Astrocyte of the hippocampus (primary cell): ENCODE measurements at regions not wholly inside any gene's neighbourhood (a gene's known extent, or its start where the extent isn't known, plus 50 kb on each side); places are given as distances from the start of the nearest gene placed in this dataset.
A peak's percentile ranks its signal among the peaks of the same experiment; 100 is the strongest.
"Not testable (repeated sequence)": the region's sequence is repeated elsewhere in the genome, so short reads cannot be mapped to it uniquely, and the experiment has no call there.

Source experiments
- DNase-seq: peaks from one replicate; pipeline ENCODE4 v3.0.0; 2011; ENCODE audit warnings: low read depth, low spot score

- peak; percentile 76 for DNase-seq
These were observed 89.7 kb upstream of the CCNG1 start for GRCh38 chr5:163347671-163348070.

GRCh38 chr5:163350083-163350482, 87.3 kb upstream of the CCNG1 start:
- no peak for DNase-seq

- DNase-seq: no peak
These were observed 84.9 kb upstream of the CCNG1 start for GRCh38 chr5:163352531-163352930.

GRCh38 chr5:163355811-163356210, 81.6 kb upstream of the CCNG1 start:
- not testable (repeated sequence) for DNase-seq

- DNase-seq: no peak
These were observed 79.8 kb upstream of the CCNG1 start for GRCh38 chr5:163357636-163358035.

GRCh38 chr5:163360656-163361055, 76.7 kb upstream of the CCNG1 start:
- no peak for DNase-seq

DNA sequence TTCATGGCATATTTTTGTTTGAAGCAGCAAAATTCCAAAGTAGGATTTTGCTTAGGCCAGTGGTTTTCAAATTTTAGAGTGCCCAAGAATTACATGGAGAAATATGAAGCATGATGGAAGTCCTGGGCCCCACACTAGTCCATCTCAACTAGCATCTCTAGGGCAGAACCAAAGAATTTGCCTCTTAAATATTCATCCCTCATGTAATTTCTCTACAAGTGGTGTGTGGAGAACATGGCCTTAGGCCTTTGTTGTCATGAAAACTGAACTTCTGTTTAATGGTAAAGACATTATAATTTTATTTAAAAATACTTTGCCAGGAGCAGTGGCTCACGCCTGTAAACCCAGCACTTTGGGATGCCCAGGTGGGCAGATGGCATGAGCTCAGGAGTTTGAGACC, 75.9 kb upstream of the CCNG1 start:
- no peak for DNase-seq

DNA sequence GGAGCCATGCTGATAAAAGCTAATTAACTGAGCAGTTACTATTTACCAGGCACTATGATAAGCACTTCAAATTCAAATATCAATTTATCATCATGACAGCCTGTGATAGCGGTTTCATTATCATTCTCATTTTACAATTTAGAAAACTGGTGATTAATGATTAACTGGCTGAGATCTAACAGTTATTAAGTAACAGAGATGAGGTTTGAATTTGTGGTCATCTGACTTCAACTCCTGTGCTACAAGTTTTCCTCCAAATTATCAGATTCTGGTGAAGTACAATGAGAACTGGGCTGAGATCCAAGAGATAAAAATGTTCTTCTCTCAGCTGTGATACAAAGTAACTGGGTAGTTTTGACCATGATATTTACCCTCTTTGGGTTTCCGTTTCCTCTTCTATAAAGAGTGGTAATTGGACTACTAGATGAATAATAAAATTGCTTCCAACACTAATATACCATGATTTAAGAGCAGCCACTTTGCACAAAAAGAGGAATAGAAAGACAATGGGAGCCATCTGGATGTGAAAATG, 74.5 kb upstream of the CCNG1 start:
- DNase-seq: peak; percentile 20

DNA sequence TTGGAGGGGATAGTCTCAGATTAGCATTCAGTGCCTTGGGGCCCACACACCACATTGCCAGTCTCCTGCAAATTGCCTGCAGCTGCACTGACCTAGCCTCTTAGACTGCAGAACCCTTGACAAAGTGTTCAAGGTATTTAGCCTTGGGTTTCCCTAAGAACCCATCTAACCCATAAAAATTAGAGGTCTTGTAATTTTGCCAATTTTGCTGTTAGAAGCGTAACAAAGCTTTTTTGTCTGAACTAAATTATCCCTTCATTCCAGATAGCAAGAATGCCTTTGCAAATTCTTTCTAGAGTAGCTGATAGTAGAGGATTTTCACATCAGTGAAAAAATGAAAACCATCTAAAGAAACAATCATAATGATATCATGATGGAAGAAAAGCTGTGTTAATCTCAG, 74.0 kb upstream of the CCNG1 start:
- DNase-seq: peak; percentile 7

DNA sequence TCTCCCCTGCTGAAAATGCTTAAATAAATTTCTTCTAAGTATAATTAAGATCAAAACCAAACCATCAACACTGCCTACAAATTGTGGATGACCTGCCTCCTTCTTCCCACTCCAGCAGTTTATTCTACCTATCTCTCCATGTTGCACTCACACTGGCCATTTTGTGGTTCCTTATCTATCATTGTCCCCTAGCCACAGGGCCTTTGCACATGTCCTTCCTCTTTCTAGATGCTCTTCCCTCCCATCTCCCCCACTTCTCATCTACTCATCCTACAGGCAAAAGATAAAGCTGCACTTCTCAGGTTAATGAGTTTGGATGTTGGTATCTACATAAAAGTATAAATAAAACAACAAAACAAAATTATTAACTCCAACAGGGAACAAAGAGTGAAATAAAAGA, 70.6 kb upstream of the CCNG1 start:
- DNase-seq: no peak

DNA sequence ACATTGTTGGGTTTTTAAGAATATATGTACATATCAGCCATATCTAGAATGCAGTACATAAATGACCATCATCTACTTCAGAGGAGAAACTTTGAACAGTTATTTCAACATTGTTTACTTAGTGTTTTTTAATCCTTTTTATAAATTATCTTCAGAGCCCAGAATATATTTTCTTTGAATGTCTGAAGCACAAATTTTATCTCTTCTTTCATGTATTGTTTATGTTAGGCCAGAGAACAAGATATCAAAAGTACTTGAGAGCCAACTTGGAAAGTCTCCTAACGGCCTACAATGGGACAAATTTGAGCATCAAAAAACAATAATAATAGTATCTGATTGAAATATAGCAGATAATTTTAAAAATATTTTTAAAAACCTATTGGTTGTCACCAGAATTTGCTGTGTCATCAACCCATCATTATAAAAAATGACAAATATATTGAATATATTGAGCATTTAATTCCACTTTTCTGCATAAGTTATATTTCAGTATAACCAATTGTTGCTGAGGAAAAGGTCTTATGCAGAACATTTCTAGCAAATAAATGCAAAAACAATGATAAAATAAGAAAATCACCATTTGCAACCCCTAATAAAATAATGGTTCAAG, 67.5 kb upstream of the CCNG1 start:
- no peak for DNase-seq

DNA sequence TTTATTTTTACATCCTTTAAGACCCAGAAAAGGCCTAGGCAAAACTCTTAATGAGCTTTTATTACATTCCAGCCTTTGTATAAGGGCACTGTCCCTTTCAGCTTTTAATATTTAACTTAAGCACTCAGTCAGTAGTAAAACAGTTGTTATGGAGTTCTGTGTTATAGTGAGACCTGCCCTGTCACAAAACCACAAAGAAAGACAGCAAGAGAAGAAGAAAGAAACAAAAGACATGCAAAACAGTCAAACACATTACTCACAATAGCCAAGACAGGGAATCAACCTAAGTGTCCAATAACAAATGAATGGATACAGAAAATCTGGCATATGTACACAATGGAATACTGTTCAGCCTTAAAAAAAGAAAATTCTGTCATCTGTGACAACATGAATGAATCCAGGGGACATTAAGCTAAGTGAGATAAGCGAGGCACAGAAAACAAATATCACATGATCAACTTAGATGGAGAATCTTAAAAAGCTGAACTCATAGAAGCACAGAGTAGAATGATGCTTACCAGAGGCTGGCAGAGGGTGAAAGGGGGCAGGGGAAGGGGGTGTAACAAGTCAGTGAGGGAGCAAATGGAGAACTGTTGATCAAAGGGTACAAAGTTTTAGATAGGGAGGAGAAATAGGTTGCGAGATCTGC, 63.8 kb upstream of the CCNG1 start:
- DNase-seq: no peak

DNA sequence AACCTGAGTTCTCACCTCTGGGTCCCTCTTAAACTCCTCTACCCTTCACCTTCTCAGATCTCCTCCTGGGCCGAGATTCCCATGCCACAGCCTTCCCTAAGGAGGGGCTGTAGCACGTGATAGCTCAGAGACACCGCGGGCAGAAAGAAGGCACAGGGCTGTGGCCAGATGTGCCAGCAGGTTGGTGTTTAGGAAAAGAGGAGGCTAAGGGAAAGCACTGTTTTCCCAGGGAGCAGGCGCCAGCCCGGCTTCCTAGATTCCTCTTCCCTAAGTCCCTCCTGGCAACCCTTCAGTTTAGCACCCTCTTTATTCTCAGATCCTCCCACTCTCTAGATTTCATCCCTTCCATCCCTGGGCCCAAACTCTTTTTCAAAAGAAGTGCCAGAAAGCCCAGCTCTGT, 59.4 kb upstream of the CCNG1 start:
- no peak for DNase-seq

DNA sequence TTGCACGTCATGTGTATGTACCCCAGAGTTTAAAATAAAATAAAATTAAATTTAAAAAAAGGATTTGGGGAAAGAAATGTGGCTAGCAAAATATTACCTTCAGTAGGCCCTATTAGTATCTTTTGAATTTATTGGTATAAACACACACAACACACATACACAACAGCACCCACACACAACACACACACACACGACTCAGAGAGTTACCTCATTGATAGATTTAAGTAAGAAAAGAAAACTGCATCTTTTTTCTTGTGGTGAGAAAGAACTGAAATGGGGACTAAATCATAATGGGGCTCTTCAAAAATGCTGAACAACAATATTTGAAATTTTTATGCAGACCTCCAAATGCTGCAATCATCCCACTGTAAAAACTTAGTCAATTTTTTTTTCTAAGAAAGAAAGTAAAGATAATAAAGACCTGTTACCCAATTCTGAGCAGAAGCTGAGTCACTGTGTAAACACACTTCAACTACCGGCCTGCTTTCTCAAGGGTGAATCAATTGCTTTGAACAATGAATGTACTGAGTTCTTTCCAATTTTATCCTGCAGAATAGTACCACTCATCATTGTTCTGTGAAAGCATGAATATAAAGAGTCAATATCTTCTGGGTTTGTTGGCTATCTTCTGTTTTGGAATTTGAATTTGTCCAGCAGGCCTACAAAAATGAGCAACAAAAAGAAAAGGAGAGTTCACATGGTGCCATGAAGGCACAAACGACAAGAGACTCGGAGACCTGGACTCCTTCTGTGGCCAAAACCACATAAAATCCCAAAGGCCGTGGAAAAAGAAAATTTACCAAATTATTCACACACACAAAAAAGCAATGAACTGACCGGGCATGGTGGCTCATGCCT, 57.9 kb upstream of the CCNG1 start:
- DNase-seq: peak; percentile 86

- no peak for DNase-seq
These were observed 55.6 kb upstream of the CCNG1 start for GRCh38 chr5:163381832-163382231.

GRCh38 chr5:163383754-163384153, 53.6 kb upstream of the CCNG1 start:
- no peak for DNase-seq

GRCh38 chr5:163384669-163385068, 52.7 kb upstream of the CCNG1 start:
- DNase-seq: no peak

- DNase-seq: no peak
These were observed 52.1 kb upstream of the CCNG1 start for GRCh38 chr5:163385271-163385670.

DNA sequence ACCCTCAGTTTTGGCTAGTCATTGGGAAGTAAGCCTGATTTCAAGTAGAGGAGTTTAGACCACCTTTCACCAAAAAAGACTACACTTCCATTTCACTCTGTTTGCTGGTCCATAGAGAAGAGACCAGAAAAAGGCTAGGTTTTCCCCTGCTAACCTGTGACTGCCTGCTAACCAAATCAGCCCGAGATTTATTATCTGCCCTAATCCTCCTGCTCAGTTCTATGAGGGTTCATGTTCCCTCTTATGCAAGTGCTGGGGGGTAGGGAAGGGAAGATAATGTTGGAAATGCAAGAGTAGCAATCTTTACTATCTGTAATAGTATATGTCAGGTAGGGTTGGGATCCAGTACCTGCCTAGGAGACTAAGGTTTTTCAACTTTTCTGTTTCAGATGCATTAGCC, 51.6 kb upstream of the CCNG1 start:
- DNase-seq: no peak

GRCh38 chr5:163386352-163386751, 51.0 kb upstream of the CCNG1 start:
- no peak for DNase-seq

DNA sequence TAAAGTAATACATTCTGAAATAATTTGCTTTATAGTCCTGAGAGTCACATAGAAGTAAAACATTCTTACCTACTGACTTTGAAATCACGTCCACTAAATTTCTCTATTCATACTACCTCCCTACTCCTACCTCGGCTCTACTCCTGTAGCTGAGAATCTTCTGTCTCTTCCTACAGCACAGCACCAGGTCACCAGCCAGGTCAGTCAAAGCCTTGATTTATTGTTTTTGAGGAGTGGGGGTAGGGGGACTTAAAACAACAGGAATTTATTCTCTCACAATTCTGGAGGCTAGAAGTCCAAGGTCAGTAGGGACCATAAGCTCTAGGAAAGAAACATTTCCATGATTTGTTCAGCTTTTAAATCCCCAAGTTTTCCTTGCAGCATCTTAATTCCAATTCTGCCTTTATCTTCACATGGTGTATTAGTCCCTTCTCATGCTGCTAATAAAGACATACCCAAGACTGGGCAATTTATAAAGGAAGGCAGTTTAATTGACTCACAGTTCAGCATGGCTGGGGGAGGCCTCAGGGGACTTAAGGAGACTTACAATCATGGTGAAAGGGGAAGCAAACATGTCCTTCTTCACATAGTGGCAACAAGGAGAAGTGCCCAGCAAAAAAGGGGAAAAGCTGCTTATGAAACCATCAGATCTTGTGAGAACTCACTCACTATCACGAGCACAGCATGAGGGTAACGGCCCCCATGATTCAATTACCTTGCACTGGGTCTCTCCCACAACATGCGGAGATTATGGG, 49.6 kb upstream of the CCNG1 start:
- no peak for DNase-seq
